ENCODE measurements at regions not wholly inside any gene's neighbourhood (a gene's known extent, or its start where the extent isn't known, plus 50 kb on each side); places are given as distances from the start of the nearest gene placed in this dataset.

DNA sequence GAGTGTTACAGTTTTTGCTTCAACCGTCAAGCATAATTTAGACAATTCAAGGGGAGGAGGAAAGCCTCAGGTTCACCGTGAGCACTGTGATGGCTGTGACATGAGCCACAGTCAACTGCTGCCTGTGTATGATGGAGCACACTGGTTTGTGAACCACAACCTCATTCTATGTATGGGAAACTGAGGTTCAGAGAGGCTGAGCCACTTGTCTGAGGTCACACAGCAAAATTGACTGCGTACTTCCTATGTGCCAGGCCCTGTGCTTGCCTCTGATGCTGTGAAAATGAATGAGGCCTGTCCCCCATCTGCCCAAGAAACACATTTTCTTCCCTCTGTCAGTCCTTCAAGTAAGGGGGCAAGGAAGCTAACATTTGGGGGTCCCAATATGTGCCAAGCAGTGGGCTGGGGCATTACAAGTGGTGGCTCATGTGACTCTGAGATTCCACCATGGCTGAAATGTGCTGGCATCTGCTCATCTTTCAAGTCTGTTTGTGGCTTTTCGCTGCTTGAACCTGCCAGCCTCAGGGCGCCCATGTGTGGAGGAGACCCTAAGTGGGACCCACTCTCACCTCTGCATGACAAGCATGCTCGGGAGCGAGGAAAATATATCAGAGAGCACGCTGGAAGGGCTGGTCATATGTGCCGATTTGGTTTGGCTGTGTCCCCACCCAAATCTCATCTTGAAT is 79.7 kb downstream of the ADRA2C start:
- Histone ChIP-seq H3K4me2 (no peak overlapping the region), H2AFZ (ENCODE audit: low read depth) (no peak overlapping the region), H3K27ac (ENCODE audit: low read depth in 2 of 2, low read length in 1 of 2) (no peak overlapping the region), H3K79me2 (ENCODE audit: insufficient read depth) (no peaks in the 10 kb centered on the region), H3K36me3 (replicated peaks in 1 of 2; ENCODE audit: control insufficient read depth in 1 of 2, insufficient read depth in 2 of 2, low read length in 1 of 2) (no peaks in the 10 kb centered on the region), H3K9me3 (no peaks in the 10 kb centered on the region), H3K9ac (no peak overlapping the region), H3K4me3 (ENCODE audit: low read depth in 2 of 2, low read length in 1 of 2) (no peak overlapping the region), H3K27me3 (ENCODE audit: insufficient read depth) (no peaks in the 10 kb centered on the region), H4K20me1 (ENCODE audit: insufficient read depth) (no peaks in the 10 kb centered on the region), H3K9me2 (no peaks in the 10 kb centered on the region), H3K4me1 (ENCODE audit: control insufficient read depth in 1 of 2, insufficient read depth in 2 of 2, low read depth in 1 of 2, low read length in 1 of 2) (no peaks in the 10 kb centered on the region; a peak in 1 of 4 replicates), H3F3A (replicated peaks; ENCODE audit: insufficient read depth) (no peaks in the 10 kb centered on the region)
- DNase-seq, result no peak
- ChIA-PET CTCF (interaction anchor here (1.3 kb wide), 2 partner anchors 11 to 76 kb away, joined by 3 to 4 read pairs; no protein-coding TSS in a partner anchor), POLR2A (no interaction called here)
- TF ChIP-seq, protein P1, sequence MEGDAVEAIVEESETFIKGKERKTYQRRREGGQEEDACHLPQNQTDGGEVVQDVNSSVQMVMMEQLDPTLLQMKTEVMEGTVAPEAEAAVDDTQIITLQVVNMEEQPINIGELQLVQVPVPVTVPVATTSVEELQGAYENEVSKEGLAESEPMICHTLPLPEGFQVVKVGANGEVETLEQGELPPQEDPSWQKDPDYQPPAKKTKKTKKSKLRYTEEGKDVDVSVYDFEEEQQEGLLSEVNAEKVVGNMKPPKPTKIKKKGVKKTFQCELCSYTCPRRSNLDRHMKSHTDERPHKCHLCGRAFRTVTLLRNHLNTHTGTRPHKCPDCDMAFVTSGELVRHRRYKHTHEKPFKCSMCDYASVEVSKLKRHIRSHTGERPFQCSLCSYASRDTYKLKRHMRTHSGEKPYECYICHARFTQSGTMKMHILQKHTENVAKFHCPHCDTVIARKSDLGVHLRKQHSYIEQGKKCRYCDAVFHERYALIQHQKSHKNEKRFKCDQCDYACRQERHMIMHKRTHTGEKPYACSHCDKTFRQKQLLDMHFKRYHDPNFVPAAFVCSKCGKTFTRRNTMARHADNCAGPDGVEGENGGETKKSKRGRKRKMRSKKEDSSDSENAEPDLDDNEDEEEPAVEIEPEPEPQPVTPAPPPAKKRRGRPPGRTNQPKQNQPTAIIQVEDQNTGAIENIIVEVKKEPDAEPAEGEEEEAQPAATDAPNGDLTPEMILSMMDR (IDR thresholded peaks at IDR 0.05), result no peak
- TF ChIP-seq TCF12 (IDR thresholded peaks at IDR 0.05) (no peak), ELF1 (IDR thresholded peaks at IDR 0.05) (no peak), RCOR1 (IDR thresholded peaks at IDR 0.05; ENCODE audit: low read length) (no peak), GATA2 (CRISPR knock-in tag; IDR thresholded peaks at IDR 0.05) (no peak), MXI1 (IDR thresholded peaks at IDR 0.05; ENCODE audit: low read depth, low read length) (no peak), TEAD4 (IDR thresholded peaks at IDR 0.05; ENCODE audit: borderline replicate concordance, insufficient read depth) (no peak), TAF1 (IDR thresholded peaks at IDR 0.05; ENCODE audit: borderline replicate concordance, low read depth, low read length) (no peak), EZH2phosphoT487 (IDR thresholded peaks at IDR 0.05; ENCODE audit: borderline replicate concordance, low read depth) (no peak), NFIC (IDR thresholded peaks at IDR 0.05; ENCODE audit: borderline replicate concordance) (no peak)
- TF ChIP-seq, protein P2, sequence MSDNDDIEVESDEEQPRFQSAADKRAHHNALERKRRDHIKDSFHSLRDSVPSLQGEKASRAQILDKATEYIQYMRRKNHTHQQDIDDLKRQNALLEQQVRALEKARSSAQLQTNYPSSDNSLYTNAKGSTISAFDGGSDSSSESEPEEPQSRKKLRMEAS (IDR thresholded peaks at IDR 0.05; ENCODE audit: low read depth), result no peak
- TF ChIP-seq, protein P3, sequence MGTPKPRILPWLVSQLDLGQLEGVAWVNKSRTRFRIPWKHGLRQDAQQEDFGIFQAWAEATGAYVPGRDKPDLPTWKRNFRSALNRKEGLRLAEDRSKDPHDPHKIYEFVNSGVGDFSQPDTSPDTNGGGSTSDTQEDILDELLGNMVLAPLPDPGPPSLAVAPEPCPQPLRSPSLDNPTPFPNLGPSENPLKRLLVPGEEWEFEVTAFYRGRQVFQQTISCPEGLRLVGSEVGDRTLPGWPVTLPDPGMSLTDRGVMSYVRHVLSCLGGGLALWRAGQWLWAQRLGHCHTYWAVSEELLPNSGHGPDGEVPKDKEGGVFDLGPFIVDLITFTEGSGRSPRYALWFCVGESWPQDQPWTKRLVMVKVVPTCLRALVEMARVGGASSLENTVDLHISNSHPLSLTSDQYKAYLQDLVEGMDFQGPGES (IDR thresholded peaks at IDR 0.05; ENCODE audit: low read depth, low read length), result no peak
- TF ChIP-seq, protein P4, sequence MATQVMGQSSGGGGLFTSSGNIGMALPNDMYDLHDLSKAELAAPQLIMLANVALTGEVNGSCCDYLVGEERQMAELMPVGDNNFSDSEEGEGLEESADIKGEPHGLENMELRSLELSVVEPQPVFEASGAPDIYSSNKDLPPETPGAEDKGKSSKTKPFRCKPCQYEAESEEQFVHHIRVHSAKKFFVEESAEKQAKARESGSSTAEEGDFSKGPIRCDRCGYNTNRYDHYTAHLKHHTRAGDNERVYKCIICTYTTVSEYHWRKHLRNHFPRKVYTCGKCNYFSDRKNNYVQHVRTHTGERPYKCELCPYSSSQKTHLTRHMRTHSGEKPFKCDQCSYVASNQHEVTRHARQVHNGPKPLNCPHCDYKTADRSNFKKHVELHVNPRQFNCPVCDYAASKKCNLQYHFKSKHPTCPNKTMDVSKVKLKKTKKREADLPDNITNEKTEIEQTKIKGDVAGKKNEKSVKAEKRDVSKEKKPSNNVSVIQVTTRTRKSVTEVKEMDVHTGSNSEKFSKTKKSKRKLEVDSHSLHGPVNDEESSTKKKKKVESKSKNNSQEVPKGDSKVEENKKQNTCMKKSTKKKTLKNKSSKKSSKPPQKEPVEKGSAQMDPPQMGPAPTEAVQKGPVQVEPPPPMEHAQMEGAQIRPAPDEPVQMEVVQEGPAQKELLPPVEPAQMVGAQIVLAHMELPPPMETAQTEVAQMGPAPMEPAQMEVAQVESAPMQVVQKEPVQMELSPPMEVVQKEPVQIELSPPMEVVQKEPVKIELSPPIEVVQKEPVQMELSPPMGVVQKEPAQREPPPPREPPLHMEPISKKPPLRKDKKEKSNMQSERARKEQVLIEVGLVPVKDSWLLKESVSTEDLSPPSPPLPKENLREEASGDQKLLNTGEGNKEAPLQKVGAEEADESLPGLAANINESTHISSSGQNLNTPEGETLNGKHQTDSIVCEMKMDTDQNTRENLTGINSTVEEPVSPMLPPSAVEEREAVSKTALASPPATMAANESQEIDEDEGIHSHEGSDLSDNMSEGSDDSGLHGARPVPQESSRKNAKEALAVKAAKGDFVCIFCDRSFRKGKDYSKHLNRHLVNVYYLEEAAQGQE (IDR thresholded peaks at IDR 0.05; ENCODE audit: low read depth, low read length), result no peak
- 29% methylated on average over 8 of the region's 9 CpGs for WGBS (ENCODE audit: low lambda C conversion rate)
